GM18909 (cell line): ENCODE measurements at regions not wholly inside any gene's neighbourhood (a gene's known extent, or its start where the extent isn't known, plus 50 kb on each side); places are given as distances from the start of the nearest gene placed in this dataset.
"Not testable (repeated sequence)": the region's sequence is repeated elsewhere in the genome, so short reads cannot be mapped to it uniquely, and the experiment has no call there.

ENCODE experiments used
- ATAC-seq: cut with Tn5 transposase; IDR thresholded peaks from one replicate; pipeline ENCODE4 v1.9.1; 2021; ENCODE audit warnings: mild to moderate bottlenecking; ENCODE audit not compliant: unreplicated experiment, poor library complexity

- no peak for ATAC-seq
Observed at GRCh38 chr12:127496255-127496654, 770.7 kb upstream of the TMEM132C start.

GRCh38 chr12:127500512-127501035 lies 766.4 kb upstream of the TMEM132C start:
- ATAC-seq: no peak

GRCh38 chr12:127501916-127502315 lies 765.1 kb upstream of the TMEM132C start:
- no peak for ATAC-seq

GRCh38 chr12:127503246-127503645 lies 763.7 kb upstream of the TMEM132C start:
- ATAC-seq: no peak

GRCh38 chr12:127503996-127504395 lies 763.0 kb upstream of the TMEM132C start:
- ATAC-seq: not testable (repeated sequence)

- no peak for ATAC-seq
Observed at GRCh38 chr12:127504874-127505273, 762.1 kb upstream of the TMEM132C start.

- ATAC-seq: no peak
Observed at GRCh38 chr12:127507341-127507740, 759.6 kb upstream of the TMEM132C start.

GRCh38 chr12:127509066-127509778 lies 757.7 kb upstream of the TMEM132C start:
- no peak for ATAC-seq

- no peak for ATAC-seq
Observed at GRCh38 chr12:127515941-127516340, 751.0 kb upstream of the TMEM132C start.

- no peak for ATAC-seq
Observed at GRCh38 chr12:127516467-127516866, 750.5 kb upstream of the TMEM132C start.

GRCh38 chr12:127519779-127520178 lies 747.2 kb upstream of the TMEM132C start:
- no peak for ATAC-seq

- no peak for ATAC-seq
Observed at GRCh38 chr12:127526925-127527324, 740.0 kb upstream of the TMEM132C start.

GRCh38 chr12:127528551-127528950 lies 738.4 kb upstream of the TMEM132C start:
- no peak for ATAC-seq

GRCh38 chr12:127531542-127531941 lies 735.4 kb upstream of the TMEM132C start:
- ATAC-seq: no peak

- no peak for ATAC-seq
Observed at GRCh38 chr12:127533353-127533752, 733.6 kb upstream of the TMEM132C start.

GRCh38 chr12:127536833-127537428 lies 730.0 kb upstream of the TMEM132C start:
- no peak for ATAC-seq

- ATAC-seq: no peak
Observed at GRCh38 chr12:127538316-127538715, 728.7 kb upstream of the TMEM132C start.

- no peak for ATAC-seq
Observed at GRCh38 chr12:127539226-127539858, 727.6 kb upstream of the TMEM132C start.

- no peak for ATAC-seq
Observed at GRCh38 chr12:127542391-127542790, 724.6 kb upstream of the TMEM132C start.

- no peak for ATAC-seq
Observed at GRCh38 chr12:127542931-127543330, 724.0 kb upstream of the TMEM132C start.

- no peak for ATAC-seq
Observed at GRCh38 chr12:127546721-127547505, 720.1 kb upstream of the TMEM132C start.
